CD4-positive, alpha-beta memory T cell (primary cell): ENCODE measurements at regions not wholly inside any gene's neighbourhood (a gene's known extent, or its start where the extent isn't known, plus 50 kb on each side); places are given as distances from the start of the nearest gene placed in this dataset.

Source experiments
- CTCF ChIA-PET: fragments of 350-600 bp; sonication (Branson Sonifier 250); formaldehyde crosslinking; loops from one replicate; lab custom pipeline; 2021; ENCODE audit warnings: inconsistent platforms; ENCODE audit not compliant: partially characterized antibody; lab: Charles Lee
- POLR2A ChIA-PET: fragments of 350-600 bp; sonication (Branson Sonifier 250); formaldehyde crosslinking; loops from one replicate; lab custom pipeline; 2021; ENCODE audit not compliant: partially characterized antibody; lab: Charles Lee
- DNase-seq, 5 donors: peaks; one replicate each; pipeline versions ENCODE4 v3.0.0 to v3.0.0-alpha.2; 2020 to 2022; ENCODE audit warnings: mixed read lengths in 1 of 5
- H3K27ac ChIP-seq: one replicate; pipeline ENCODE4 v1.7.0; 2013; ENCODE audit warnings: low read depth, low read length
- H3K27me3 ChIP-seq: 2 replicates; pipeline ENCODE4 v1.7.0; 2013; ENCODE audit warnings: mild to moderate bottlenecking, low read length, moderate library complexity; ENCODE audit not compliant: insufficient read depth
- H3K36me3 ChIP-seq: 2 replicates; pipeline ENCODE4 v1.7.0; 2013; ENCODE audit warnings: mild to moderate bottlenecking, low read length, moderate library complexity; ENCODE audit not compliant: insufficient read depth
- H3K4me1 ChIP-seq: 2 replicates; pipeline ENCODE4 v1.7.0; 2013; ENCODE audit warnings: mild to moderate bottlenecking, low read length, moderate library complexity; ENCODE audit not compliant: insufficient read depth
- H3K4me3 ChIP-seq, 2 donors: one replicate each; pipeline ENCODE4 v1.7.0; 2013; ENCODE audit warnings: low read length in 2 of 2, mild to moderate bottlenecking in 1 of 2
- H3K9me3 ChIP-seq, 2 donors: one replicate each; pipeline ENCODE4 v1.7.0; 2013; ENCODE audit warnings: low read length in 2 of 2, control low read depth in 1 of 2; ENCODE audit not compliant: control insufficient read depth in 1 of 2
- H3K27ac Mint-ChIP-seq, 7 donors: one replicate each; pipeline ENCODE4 v1.8.0; 2020 to 2021; ENCODE audit warnings: mixed read lengths in 7 of 7, mild to moderate bottlenecking in 6 of 7, inconsistent platforms in 3 of 7, moderate library complexity in 3 of 7
- H3K27me3 Mint-ChIP-seq, 2 donors: one replicate each; pipeline ENCODE4 v1.8.0; 2020 to 2021; ENCODE audit warnings: mixed read lengths in 2 of 2
- H3K36me3 Mint-ChIP-seq, 2 donors: one replicate each; pipeline ENCODE4 v1.8.0; 2020 to 2021; ENCODE audit warnings: mixed read lengths in 2 of 2, inconsistent platforms in 1 of 2, mild to moderate bottlenecking in 1 of 2
- H3K4me1 Mint-ChIP-seq, 4 donors: one replicate each; pipeline ENCODE4 v1.8.0; 2020 to 2021; ENCODE audit warnings: mixed read lengths in 4 of 4, mild to moderate bottlenecking in 1 of 4
- H3K4me3 Mint-ChIP-seq, 8 donors: one replicate each; pipeline ENCODE4 v1.8.0; 2020 to 2021; ENCODE audit warnings: mixed read lengths in 8 of 8, mild to moderate bottlenecking in 7 of 8, moderate library complexity in 6 of 8, inconsistent platforms in 3 of 8
- H3K9me3 Mint-ChIP-seq, 8 donors: one replicate each; pipeline ENCODE4 v1.8.0; 2020 to 2021; ENCODE audit warnings: mixed read lengths in 8 of 8, mild to moderate bottlenecking in 5 of 8, inconsistent platforms in 3 of 8, moderate library complexity in 1 of 8
- intact Hi-C: fragments of 100-400 bp; cut with micrococcal nuclease; formaldehyde crosslinking; loops from one replicate; pipeline ENCODE4 v1.15.1; 2023

DNA sequence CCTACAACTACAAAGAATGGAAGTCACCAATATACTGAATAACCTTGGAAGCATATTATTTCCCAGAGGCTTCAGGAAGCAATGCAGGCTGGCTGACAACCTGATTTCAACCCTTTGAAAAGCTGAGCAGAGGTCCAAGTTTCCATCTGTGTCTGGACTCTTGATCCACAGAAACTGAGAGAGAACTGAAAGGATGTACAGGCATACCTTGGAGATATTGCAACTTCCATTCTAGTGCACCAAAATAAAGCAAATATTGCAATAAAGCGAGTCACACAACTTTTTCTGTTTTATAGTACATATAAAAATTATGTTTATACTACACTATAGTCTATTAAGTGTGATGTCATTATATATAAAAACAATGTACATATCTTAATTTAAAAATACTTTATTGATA lies 85.3 kb downstream of the TYW3 start:
- intact Hi-C loops: no loop called here
- Histone ChIP-seq H3K36me3 (no peaks in the 10 kb centered on the region), H3K9me3 (no peaks in the 10 kb centered on the region), H3K27me3 (no peaks in the 10 kb centered on the region), H3K4me3 (no peak overlapping the region), H3K4me1 (no peaks in the 10 kb centered on the region), H3K27ac (no peak overlapping the region)
- no peaks in the 10 kb centered on the region for H3K36me3 Mint-ChIP-seq
- CTCF ChIA-PET: no interaction called here
- no peaks in the 10 kb centered on the region for H3K4me1 Mint-ChIP-seq
- no peaks in the 10 kb centered on the region for H3K9me3 Mint-ChIP-seq
- H3K27me3 Mint-ChIP-seq: no peaks in the 10 kb centered on the region
- POLR2A ChIA-PET: no interaction called here
- H3K27ac Mint-ChIP-seq: no peak overlapping the region
- no peak overlapping the region for H3K4me3 Mint-ChIP-seq
- no peak for DNase-seq

GRCh38 chr1:74818661-74819456 lies 85.9 kb downstream of the TYW3 start:
- Histone ChIP-seq H3K27me3 (no peaks in the 10 kb centered on the region), H3K27ac (no peak overlapping the region), H3K4me1 (no peaks in the 10 kb centered on the region), H3K4me3 (no peak overlapping the region), H3K9me3 (no peaks in the 10 kb centered on the region), H3K36me3 (no peaks in the 10 kb centered on the region)
- ChIA-PET CTCF (interaction anchor here (1.5 kb wide), 1 partner anchor 47 kb away, joined by 3 read pairs; no protein-coding TSS in a partner anchor), POLR2A (no interaction called here)
- Mint-ChIP-seq H3K9me3 (no peaks in the 10 kb centered on the region), H3K36me3 (no peaks in the 10 kb centered on the region), H3K27me3 (no peaks in the 10 kb centered on the region), H3K4me1 (no peaks in the 10 kb centered on the region), H3K27ac (no peak overlapping the region), H3K4me3 (no peak overlapping the region)
- intact Hi-C loops: no loop called here
- DNase-seq: no peak

DNA sequence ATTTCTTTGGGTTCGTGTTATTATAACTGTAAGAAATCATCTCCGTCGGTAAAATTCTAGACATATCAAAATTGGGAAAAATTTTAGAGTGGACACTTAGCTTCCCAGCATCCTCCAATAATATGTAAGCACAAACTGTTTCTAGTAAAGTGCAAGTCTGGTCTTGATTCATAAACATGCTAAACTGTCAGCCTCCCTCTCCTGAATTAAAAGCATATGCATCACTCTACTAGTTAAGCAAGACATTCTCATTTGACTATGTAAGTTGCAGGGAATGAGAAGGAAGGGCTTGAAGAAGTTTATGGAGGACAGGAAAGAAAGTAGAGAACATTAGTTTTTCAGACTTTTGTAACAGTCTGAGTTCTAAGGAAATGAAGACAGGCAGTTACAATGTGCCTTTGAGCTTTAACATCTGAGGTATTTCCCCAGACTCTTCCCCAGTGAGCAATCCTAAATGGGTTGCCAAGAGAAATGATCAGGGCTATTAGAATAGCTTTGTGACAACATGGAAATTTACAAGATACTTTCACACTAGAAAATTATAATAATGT lies 90.0 kb downstream of the TYW3 start:
- H3K27me3 Mint-ChIP-seq: no peaks in the 10 kb centered on the region

GRCh38 chr1:74824497-74825107 lies 91.7 kb downstream of the TYW3 start:
- Mint-ChIP-seq H3K27me3 (no peaks in the 10 kb centered on the region), H3K4me1 (no peaks in the 10 kb centered on the region), H3K36me3 (no peaks in the 10 kb centered on the region), H3K9me3 (no peaks in the 10 kb centered on the region), H3K27ac (no peak overlapping the region), H3K4me3 (no peak overlapping the region)
- H3K36me3 ChIP-seq: no peaks in the 10 kb centered on the region
- ChIA-PET CTCF (no interaction called here), POLR2A (no interaction called here)
- H3K27ac ChIP-seq: no peak overlapping the region
- H3K9me3 ChIP-seq: no peaks in the 10 kb centered on the region
- H3K27me3 ChIP-seq: no peaks in the 10 kb centered on the region
- intact Hi-C loops: no loop called here
- no peak for DNase-seq
- no peaks in the 10 kb centered on the region for H3K4me1 ChIP-seq
- no peak overlapping the region for H3K4me3 ChIP-seq

More for the DNA sequence above, 90.0 kb downstream of the TYW3 start:
- Histone ChIP-seq H3K27ac (no peak overlapping the region), H3K4me3 (no peak overlapping the region), H3K4me1 (no peaks in the 10 kb centered on the region), H3K9me3 (no peaks in the 10 kb centered on the region), H3K27me3 (no peaks in the 10 kb centered on the region), H3K36me3 (no peaks in the 10 kb centered on the region)
- H3K4me3 Mint-ChIP-seq: no peak overlapping the region
- ChIA-PET POLR2A (no interaction called here), CTCF (no interaction called here)
- intact Hi-C loops: no loop called here
- H3K36me3 Mint-ChIP-seq: no peaks in the 10 kb centered on the region
- no peaks in the 10 kb centered on the region for H3K9me3 Mint-ChIP-seq
- H3K4me1 Mint-ChIP-seq: no peaks in the 10 kb centered on the region
- H3K27ac Mint-ChIP-seq: no peak overlapping the region
- no peak for DNase-seq

GRCh38 chr1:74830766-74831165 lies 97.8 kb downstream of the TYW3 start:
- Histone ChIP-seq H3K9me3 (no peaks in the 10 kb centered on the region), H3K4me1 (no peaks in the 10 kb centered on the region), H3K4me3 (no peak overlapping the region), H3K27me3 (no peaks in the 10 kb centered on the region), H3K36me3 (no peaks in the 10 kb centered on the region), H3K27ac (no peak overlapping the region)
- Mint-ChIP-seq H3K9me3 (no peaks in the 10 kb centered on the region), H3K36me3 (no peaks in the 10 kb centered on the region), H3K4me1 (no peaks in the 10 kb centered on the region), H3K4me3 (no peak overlapping the region), H3K27ac (no peak overlapping the region), H3K27me3 (no peaks in the 10 kb centered on the region)
- no peak for DNase-seq
- ChIA-PET CTCF (no interaction called here), POLR2A (no interaction called here)
- intact Hi-C loops: no loop called here

GRCh38 chr1:74834261-74834660 lies 101.3 kb downstream of the TYW3 start:
- CTCF ChIA-PET: no interaction called here
- Histone ChIP-seq H3K4me3 (no peak overlapping the region), H3K27me3 (no peaks in the 10 kb centered on the region), H3K36me3 (no peaks in the 10 kb centered on the region), H3K4me1 (no peaks in the 10 kb centered on the region), H3K27ac (no peak overlapping the region), H3K9me3 (no peaks in the 10 kb centered on the region)
- Mint-ChIP-seq H3K9me3 (no peaks in the 10 kb centered on the region), H3K27ac (no peak overlapping the region), H3K4me1 (no peaks in the 10 kb centered on the region), H3K4me3 (no peak overlapping the region), H3K27me3 (peaks cover 0 to 1% of the 10 kb centered on the region in 2 donors), H3K36me3 (no peaks in the 10 kb centered on the region)
- intact Hi-C loops: no loop called here
- POLR2A ChIA-PET: no interaction called here
- no peak for DNase-seq

GRCh38 chr1:74835051-74835450 lies 102.1 kb downstream of the TYW3 start:
- ChIA-PET CTCF (no interaction called here), POLR2A (no interaction called here)
- no peaks in the 10 kb centered on the region for H3K4me1 Mint-ChIP-seq
- Histone ChIP-seq H3K4me1 (no peaks in the 10 kb centered on the region), H3K36me3 (no peaks in the 10 kb centered on the region), H3K9me3 (no peaks in the 10 kb centered on the region), H3K27me3 (no peaks in the 10 kb centered on the region), H3K4me3 (no peak overlapping the region), H3K27ac (no peak overlapping the region)
- peaks cover 0 to 1% of the 10 kb centered on the region in 2 donors for H3K27me3 Mint-ChIP-seq
- H3K4me3 Mint-ChIP-seq: no peak overlapping the region
- intact Hi-C loops: no loop called here
- H3K9me3 Mint-ChIP-seq: no peaks in the 10 kb centered on the region
- no peak overlapping the region for H3K27ac Mint-ChIP-seq
- no peaks in the 10 kb centered on the region for H3K36me3 Mint-ChIP-seq
- no peak for DNase-seq
